SK-N-SH treated with all-trans-retinoic acid at 6 μM for 48 hours (cell line): ENCODE measurements at regions not wholly inside any gene's neighbourhood (a gene's known extent, or its start where the extent isn't known, plus 50 kb on each side); places are given as distances from the start of the nearest gene placed in this dataset.

Source experiments
- ATAC-seq: fragments of 200-7000 bp; cut with Tn5 transposase; 3 replicates; pipeline ENCODE4 v1.9.1; 2020; ENCODE audit warnings: mild to moderate bottlenecking, moderate library complexity
- ARNTL ChIP-seq: fragments of 450-650 bp; formaldehyde crosslinking; IDR thresholded peaks from 2 replicates; pipeline ENCODE4 v1.5.0; 2020; ENCODE audit warnings: low read depth, mild to moderate bottlenecking, moderate library complexity, borderline replicate concordance
- BACH2 ChIP-seq: fragments of 250-450 bp; sonication (Bioruptor Pico); IDR thresholded peaks from 2 replicates; pipeline ENCODE4 v1.9.0; 2021; ENCODE audit warnings: mild to moderate bottlenecking, borderline replicate concordance
- CREB5 ChIP-seq: fragments of 250-450 bp; sonication (Bioruptor Pico); IDR thresholded peaks from 2 replicates; pipeline ENCODE4 v1.5.1; 2020; ENCODE audit warnings: low read depth, mild to moderate bottlenecking, moderate library complexity
- CSDC2 ChIP-seq: fragments of 250-450 bp; sonication (Bioruptor Pico); IDR thresholded peaks from 2 replicates; pipeline ENCODE4 v1.5.0; 2020; ENCODE audit warnings: mild to moderate bottlenecking, moderate library complexity
- ESRRG ChIP-seq: fragments of 250-450 bp; sonication (Bioruptor Pico); IDR thresholded peaks from 2 replicates; pipeline ENCODE4 v1.6.1; 2021; ENCODE audit warnings: mild to moderate bottlenecking
- GLIS3 ChIP-seq: fragments of 250-450 bp; sonication (Bioruptor Pico); IDR thresholded peaks from 2 replicates; pipeline ENCODE4 v1.5.0; 2020; ENCODE audit warnings: mild to moderate bottlenecking, moderate library complexity
- ISL1 ChIP-seq: fragments of 250-450 bp; sonication (Bioruptor Pico); IDR thresholded peaks from 2 replicates; pipeline ENCODE4 v2.1.2; 2022; ENCODE audit warnings: mild to moderate bottlenecking, moderate library complexity
- OSR1 ChIP-seq: fragments of 250-450 bp; sonication (Bioruptor Pico); IDR thresholded peaks from 2 replicates; pipeline ENCODE4 v1.8.0; 2022; ENCODE audit warnings: moderate library complexity, mild to moderate bottlenecking, inconsistent platforms
- POU6F1 ChIP-seq: fragments of 250-450 bp; sonication (Bioruptor Pico); IDR thresholded peaks from 2 replicates; pipeline ENCODE4 v1.8.0; 2021; ENCODE audit warnings: low read depth, mild to moderate bottlenecking, moderate library complexity, borderline replicate concordance
- PPARA ChIP-seq: fragments of 250-450 bp; sonication (Bioruptor Pico); IDR thresholded peaks from 2 replicates; pipeline ENCODE4 v1.5.0; 2020; ENCODE audit warnings: mild to moderate bottlenecking, borderline replicate concordance
- RARB ChIP-seq: fragments of 250-450 bp; sonication (Bioruptor Pico); IDR thresholded peaks from 2 replicates; pipeline ENCODE4 v1.8.0; 2021; ENCODE audit warnings: mild to moderate bottlenecking, moderate library complexity
- TCF4 ChIP-seq: fragments of 250-450 bp; sonication (Bioruptor Pico); IDR thresholded peaks from 2 replicates; pipeline ENCODE4 v1.8.0; 2021; ENCODE audit warnings: mild to moderate bottlenecking, moderate library complexity, borderline replicate concordance
- TOX ChIP-seq: fragments of 250-450 bp; sonication (Bioruptor Pico); IDR thresholded peaks from 2 replicates; pipeline ENCODE4 v1.8.0; 2021; ENCODE audit warnings: mild to moderate bottlenecking, moderate library complexity, borderline replicate concordance
- ZC3H10 ChIP-seq: fragments of 250-450 bp; sonication (Bioruptor Pico); IDR thresholded peaks from 2 replicates; pipeline ENCODE4 v1.5.1; 2021; ENCODE audit warnings: mild to moderate bottlenecking, moderate library complexity
- ZFP3 ChIP-seq: fragments of 250-450 bp; sonication (Bioruptor Pico); IDR thresholded peaks from 2 replicates; pipeline ENCODE4 v1.5.0; 2020; ENCODE audit warnings: mild to moderate bottlenecking, moderate library complexity
- ZFP30 ChIP-seq: fragments of 450-650 bp; formaldehyde crosslinking; IDR thresholded peaks from 2 replicates; pipeline ENCODE4 v1.5.0; 2022; ENCODE audit warnings: mild to moderate bottlenecking, moderate library complexity
- ZNF565 ChIP-seq: fragments of 450-650 bp; formaldehyde crosslinking; conservative IDR thresholded peaks from 2 replicates; pipeline ENCODE4 v1.5.0; 2020; ENCODE audit warnings: low read depth, mild to moderate bottlenecking, moderate library complexity
- ZNF70 ChIP-seq: fragments of 450-650 bp; formaldehyde crosslinking; IDR thresholded peaks from 2 replicates; pipeline ENCODE4 v1.5.0; 2020; ENCODE audit warnings: mild to moderate bottlenecking, moderate library complexity
- ZNF8 ChIP-seq: fragments of 450-650 bp; formaldehyde crosslinking; IDR thresholded peaks from 2 replicates; pipeline ENCODE4 v1.5.0; 2020; ENCODE audit warnings: mild to moderate bottlenecking, moderate library complexity
- TF ChIP-seq, protein P1 (sequence below): fragments of 250-450 bp; sonication (Bioruptor Pico); IDR thresholded peaks from 2 replicates; pipeline ENCODE4 v1.5.1; 2021; ENCODE audit warnings: mild to moderate bottlenecking, moderate library complexity
- TF ChIP-seq, protein P2 (sequence below): fragments of 250-450 bp; sonication (Bioruptor Pico); IDR thresholded peaks from 2 replicates; pipeline ENCODE4 v1.5.0; 2020; ENCODE audit warnings: mild to moderate bottlenecking, moderate library complexity
- TF ChIP-seq, protein P3 (sequence below): fragments of 250-450 bp; sonication (Bioruptor Pico); IDR thresholded peaks from 2 replicates; pipeline ENCODE4 v1.8.0; 2020; ENCODE audit warnings: mild to moderate bottlenecking, moderate library complexity, borderline replicate concordance

GRCh38 chr13:21911646-21912298, 240.9 kb downstream of the FGF9 start:
- no peak for ATAC-seq
- TF ChIP-seq, protein P1, sequence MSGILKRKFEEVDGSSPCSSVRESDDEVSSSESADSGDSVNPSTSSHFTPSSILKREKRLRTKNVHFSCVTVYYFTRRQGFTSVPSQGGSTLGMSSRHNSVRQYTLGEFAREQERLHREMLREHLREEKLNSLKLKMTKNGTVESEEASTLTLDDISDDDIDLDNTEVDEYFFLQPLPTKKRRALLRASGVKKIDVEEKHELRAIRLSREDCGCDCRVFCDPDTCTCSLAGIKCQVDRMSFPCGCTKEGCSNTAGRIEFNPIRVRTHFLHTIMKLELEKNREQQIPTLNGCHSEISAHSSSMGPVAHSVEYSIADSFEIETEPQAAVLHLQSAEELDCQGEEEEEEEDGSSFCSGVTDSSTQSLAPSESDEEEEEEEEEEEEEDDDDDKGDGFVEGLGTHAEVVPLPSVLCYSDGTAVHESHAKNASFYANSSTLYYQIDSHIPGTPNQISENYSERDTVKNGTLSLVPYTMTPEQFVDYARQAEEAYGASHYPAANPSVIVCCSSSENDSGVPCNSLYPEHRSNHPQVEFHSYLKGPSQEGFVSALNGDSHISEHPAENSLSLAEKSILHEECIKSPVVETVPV (CRISPR knock-in tag) = no peak
- TF ChIP-seq, protein P2, sequence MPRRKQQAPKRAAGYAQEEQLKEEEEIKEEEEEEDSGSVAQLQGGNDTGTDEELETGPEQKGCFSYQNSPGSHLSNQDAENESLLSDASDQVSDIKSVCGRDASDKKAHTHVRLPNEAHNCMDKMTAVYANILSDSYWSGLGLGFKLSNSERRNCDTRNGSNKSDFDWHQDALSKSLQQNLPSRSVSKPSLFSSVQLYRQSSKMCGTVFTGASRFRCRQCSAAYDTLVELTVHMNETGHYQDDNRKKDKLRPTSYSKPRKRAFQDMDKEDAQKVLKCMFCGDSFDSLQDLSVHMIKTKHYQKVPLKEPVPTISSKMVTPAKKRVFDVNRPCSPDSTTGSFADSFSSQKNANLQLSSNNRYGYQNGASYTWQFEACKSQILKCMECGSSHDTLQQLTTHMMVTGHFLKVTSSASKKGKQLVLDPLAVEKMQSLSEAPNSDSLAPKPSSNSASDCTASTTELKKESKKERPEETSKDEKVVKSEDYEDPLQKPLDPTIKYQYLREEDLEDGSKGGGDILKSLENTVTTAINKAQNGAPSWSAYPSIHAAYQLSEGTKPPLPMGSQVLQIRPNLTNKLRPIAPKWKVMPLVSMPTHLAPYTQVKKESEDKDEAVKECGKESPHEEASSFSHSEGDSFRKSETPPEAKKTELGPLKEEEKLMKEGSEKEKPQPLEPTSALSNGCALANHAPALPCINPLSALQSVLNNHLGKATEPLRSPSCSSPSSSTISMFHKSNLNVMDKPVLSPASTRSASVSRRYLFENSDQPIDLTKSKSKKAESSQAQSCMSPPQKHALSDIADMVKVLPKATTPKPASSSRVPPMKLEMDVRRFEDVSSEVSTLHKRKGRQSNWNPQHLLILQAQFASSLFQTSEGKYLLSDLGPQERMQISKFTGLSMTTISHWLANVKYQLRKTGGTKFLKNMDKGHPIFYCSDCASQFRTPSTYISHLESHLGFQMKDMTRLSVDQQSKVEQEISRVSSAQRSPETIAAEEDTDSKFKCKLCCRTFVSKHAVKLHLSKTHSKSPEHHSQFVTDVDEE (CRISPR knock-in tag) = no peak
- TF ChIP-seq ISL1 = no peak
- no peak for TF ChIP-seq ZFP3 (CRISPR knock-in tag)
- TF ChIP-seq TOX (CRISPR knock-in tag) = no peak
- no peak for TF ChIP-seq PPARA (CRISPR knock-in tag)
- no peak for TF ChIP-seq ZFP30 (CRISPR knock-in tag)
- TF ChIP-seq, protein P3, sequence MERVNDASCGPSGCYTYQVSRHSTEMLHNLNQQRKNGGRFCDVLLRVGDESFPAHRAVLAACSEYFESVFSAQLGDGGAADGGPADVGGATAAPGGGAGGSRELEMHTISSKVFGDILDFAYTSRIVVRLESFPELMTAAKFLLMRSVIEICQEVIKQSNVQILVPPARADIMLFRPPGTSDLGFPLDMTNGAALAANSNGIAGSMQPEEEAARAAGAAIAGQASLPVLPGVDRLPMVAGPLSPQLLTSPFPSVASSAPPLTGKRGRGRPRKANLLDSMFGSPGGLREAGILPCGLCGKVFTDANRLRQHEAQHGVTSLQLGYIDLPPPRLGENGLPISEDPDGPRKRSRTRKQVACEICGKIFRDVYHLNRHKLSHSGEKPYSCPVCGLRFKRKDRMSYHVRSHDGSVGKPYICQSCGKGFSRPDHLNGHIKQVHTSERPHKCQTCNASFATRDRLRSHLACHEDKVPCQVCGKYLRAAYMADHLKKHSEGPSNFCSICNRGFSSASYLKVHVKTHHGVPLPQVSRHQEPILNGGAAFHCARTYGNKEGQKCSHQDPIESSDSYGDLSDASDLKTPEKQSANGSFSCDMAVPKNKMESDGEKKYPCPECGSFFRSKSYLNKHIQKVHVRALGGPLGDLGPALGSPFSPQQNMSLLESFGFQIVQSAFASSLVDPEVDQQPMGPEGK (CRISPR knock-in tag) = no peak
- TF ChIP-seq POU6F1 (CRISPR knock-in tag) = no peak
- no peak for TF ChIP-seq GLIS3 (CRISPR knock-in tag)
- no peak for TF ChIP-seq ZNF565 (CRISPR knock-in tag)
- no peak for TF ChIP-seq TCF4 (CRISPR knock-in tag)
- TF ChIP-seq ZC3H10 = no peak
- no peak for TF ChIP-seq OSR1
- no peak for TF ChIP-seq BACH2 (CRISPR knock-in tag)
- TF ChIP-seq ESRRG = no peak
- no peak for TF ChIP-seq RARB (CRISPR knock-in tag)
- no peak for TF ChIP-seq ZNF8 (CRISPR knock-in tag)
- TF ChIP-seq ZNF70 (CRISPR knock-in tag) = no peak
- TF ChIP-seq ARNTL (CRISPR knock-in tag) = no peak
- TF ChIP-seq, all 23 proteins: peak for 0

DNA sequence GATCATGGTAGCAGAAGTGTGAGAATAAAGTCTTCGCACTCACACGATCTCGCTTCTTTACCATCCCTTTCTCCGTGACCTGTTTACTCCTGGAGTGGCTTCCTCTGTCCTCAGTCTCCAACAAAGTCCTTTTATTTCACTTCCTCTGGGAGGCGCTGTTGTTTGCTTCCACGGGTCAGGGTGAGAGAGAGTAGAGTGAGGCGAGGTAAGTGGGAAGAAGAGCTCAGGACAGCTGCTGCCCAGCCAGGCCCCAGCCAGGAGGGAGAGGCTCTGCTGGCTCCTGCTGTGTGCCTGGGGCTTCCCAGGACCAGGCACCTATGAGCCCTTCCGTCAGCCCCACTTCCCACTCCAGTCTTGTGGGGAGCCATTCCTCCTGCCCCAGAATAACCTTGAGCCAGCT, 242.1 kb downstream of the FGF9 start:
- ATAC-seq = no peak; the same call in 2 of the 3 replicates
- no peak for TF ChIP-seq OSR1
- TF ChIP-seq ISL1 = no peak
- TF ChIP-seq GLIS3 (CRISPR knock-in tag) = no peak
- TF ChIP-seq ZNF70 (CRISPR knock-in tag) = no peak
- TF ChIP-seq CREB5 (CRISPR knock-in tag) = no peak
- TF ChIP-seq ZFP30 (CRISPR knock-in tag) = no peak
- TF ChIP-seq CSDC2 = no peak
- no peak for TF ChIP-seq TCF4 (CRISPR knock-in tag)
- TF ChIP-seq ARNTL (CRISPR knock-in tag) = no peak
- TF ChIP-seq, protein P2 (CRISPR knock-in tag) = no peak
- no peak for TF ChIP-seq ESRRG
- no peak for TF ChIP-seq PPARA (CRISPR knock-in tag)
- TF ChIP-seq POU6F1 (CRISPR knock-in tag) = no peak
- TF ChIP-seq TOX (CRISPR knock-in tag) = no peak
- no peak for TF ChIP-seq ZNF8 (CRISPR knock-in tag)
- TF ChIP-seq, protein P3 (CRISPR knock-in tag) = no peak
- TF ChIP-seq RARB (CRISPR knock-in tag) = no peak
- no peak for TF ChIP-seq ZC3H10
